ENCODE measurements at regions not wholly inside any gene's neighbourhood (a gene's known extent, or its start where the extent isn't known, plus 50 kb on each side); places are given as distances from the start of the nearest gene placed in this dataset.

DNA sequence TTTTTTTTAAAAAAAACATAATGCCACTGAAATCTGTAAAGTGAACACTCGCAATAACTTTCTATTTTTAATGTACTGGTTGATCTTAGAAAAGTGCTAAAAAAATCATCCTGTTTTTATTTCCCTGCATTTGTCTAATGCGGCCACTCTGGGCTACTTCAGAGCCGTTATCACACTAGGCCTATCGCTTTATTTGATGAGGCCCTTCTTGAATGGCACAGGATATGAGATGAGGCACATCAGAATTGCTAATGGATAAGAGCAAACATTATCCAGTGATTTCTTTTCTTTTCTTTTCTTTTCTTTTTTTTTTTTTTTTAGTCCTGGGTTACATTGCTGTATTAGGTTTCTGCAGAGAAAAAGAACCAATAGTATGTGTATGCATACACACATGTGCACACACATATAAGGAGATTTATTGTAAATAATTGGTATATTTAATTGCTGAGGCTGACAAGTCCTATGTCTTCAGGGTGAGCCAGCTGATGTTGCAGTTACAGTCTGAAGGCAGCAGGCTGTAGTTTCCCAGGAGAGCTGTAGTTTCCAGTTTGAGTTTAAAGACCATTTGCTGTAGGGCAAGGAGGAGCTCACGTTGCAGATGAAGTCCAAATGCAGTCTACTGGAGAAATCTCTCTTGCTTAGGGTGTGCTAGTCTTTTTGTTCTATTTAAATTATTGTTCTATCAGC is 391.7 kb downstream of the MED10 start:
- TF ChIP-seq, protein P1, sequence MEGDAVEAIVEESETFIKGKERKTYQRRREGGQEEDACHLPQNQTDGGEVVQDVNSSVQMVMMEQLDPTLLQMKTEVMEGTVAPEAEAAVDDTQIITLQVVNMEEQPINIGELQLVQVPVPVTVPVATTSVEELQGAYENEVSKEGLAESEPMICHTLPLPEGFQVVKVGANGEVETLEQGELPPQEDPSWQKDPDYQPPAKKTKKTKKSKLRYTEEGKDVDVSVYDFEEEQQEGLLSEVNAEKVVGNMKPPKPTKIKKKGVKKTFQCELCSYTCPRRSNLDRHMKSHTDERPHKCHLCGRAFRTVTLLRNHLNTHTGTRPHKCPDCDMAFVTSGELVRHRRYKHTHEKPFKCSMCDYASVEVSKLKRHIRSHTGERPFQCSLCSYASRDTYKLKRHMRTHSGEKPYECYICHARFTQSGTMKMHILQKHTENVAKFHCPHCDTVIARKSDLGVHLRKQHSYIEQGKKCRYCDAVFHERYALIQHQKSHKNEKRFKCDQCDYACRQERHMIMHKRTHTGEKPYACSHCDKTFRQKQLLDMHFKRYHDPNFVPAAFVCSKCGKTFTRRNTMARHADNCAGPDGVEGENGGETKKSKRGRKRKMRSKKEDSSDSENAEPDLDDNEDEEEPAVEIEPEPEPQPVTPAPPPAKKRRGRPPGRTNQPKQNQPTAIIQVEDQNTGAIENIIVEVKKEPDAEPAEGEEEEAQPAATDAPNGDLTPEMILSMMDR (IDR thresholded peaks at IDR 0.05), result no peak
- no peaks in the 10 kb centered on the region for H3K27me3 ChIP-seq
- H3K4me3 ChIP-seq, result no peak overlapping the region
- no peaks in the 10 kb centered on the region for H3K36me3 ChIP-seq
- H3K27ac ChIP-seq, result no peak overlapping the region
- H3K4me1 ChIP-seq, result no peaks in the 10 kb centered on the region
- intact Hi-C loops (cut with DNase I; ENCODE audit: low total_unique reads), result no loop called here
- H3K9me3 ChIP-seq, result no peaks in the 10 kb centered on the region
- no peak for DNase-seq

DNA sequence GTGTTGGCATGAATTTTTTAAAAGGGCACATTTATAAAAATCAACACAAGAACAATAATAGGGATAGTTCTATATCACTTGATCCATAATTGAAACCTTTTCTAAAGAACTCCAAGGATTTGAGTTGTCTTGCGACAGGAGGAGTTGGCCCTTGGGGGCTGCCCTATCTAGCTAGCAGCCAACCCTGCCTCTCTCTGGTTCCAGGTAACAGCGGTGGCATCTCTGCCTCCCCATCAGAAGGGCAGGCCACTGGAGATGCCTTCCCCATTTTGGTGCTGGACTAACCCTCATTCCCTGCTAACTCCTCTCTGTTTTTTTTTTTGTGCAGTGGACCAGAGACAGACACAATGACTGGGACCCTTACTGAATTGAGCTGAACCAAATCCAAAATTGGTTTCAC is 393.0 kb downstream of the MED10 start:
- no peak for DNase-seq
- Histone ChIP-seq H3K4me1 (peaks cover 0 to 1% (median under 1%) of the 10 kb centered on the region in 4 donors), H3K4me3 (no peak overlapping the region), H3K27ac (no peak overlapping the region), H3K9me3 (no peaks in the 10 kb centered on the region), H3K27me3 (no peaks in the 10 kb centered on the region), H3K36me3 (no peaks in the 10 kb centered on the region)
- TF ChIP-seq, protein P1 (IDR thresholded peaks at IDR 0.05), result no peak
- intact Hi-C loops (cut with DNase I; ENCODE audit: low total_unique reads), result no loop called here

DNA sequence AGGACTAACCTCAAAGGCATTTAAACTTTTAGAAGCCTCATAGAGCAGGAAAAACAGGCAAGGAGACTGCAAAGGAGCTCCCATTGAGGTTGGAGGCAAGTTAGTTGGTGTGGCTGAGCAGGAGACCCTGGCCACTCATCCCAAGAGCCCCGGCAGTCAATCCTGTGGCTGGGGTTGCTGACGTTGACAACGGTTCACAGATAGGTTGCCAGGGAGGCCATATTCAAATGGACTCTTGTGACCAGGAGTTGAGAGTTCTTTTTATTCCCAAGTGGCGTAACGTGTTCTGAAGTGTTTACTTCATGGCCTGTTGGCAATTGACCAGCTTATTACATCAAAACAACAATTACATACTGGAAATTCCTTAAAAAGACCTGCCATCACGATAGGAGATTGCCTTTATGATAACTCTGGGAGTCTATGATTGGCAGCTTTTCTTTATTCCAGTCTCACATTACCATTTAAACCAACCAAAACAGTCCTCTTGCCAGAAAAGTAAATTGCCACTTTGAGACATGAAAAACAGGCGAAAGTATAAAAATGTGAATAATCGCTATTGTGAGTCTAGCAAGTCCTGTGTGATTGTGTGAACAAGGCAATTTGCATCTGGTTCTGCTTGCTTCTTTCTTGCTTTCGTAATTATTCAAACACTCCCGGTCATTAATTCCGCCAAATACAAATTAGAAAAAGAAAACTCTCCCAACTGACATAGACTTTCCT is 394.9 kb downstream of the MED10 start:
- intact Hi-C loops (cut with DNase I; ENCODE audit: low total_unique reads), result no loop called here
- DNase-seq, result no peak

DNA sequence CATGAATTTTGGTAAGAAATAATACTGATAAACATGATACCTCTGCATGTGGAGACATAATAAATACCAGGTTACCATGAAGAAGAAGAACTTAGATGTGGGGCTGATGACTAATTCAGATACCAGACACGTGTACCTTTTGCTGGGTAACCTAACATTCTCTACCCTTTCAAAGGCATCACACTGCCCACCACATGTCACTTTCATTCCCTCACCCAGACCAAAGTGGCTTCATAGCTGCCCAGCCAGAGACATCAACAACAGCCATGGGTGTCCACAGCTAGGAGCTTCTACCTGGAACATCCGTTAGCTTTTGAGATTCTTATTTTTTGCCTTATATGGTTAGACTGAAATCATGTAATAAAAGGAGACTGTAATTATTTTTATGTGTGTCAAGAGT is 396.8 kb downstream of the MED10 start:
- no peak overlapping the region for H3K4me3 ChIP-seq
- no peaks in the 10 kb centered on the region for H3K36me3 ChIP-seq
- DNase-seq, result no peak

More for the DNA sequence above, 394.9 kb downstream of the MED10 start:
- Histone ChIP-seq H3K27me3 (no peaks in the 10 kb centered on the region), H3K9me3 (no peaks in the 10 kb centered on the region), H3K36me3 (no peaks in the 10 kb centered on the region), H3K4me1 (peaks cover 0 to 16% (median 12%) of the 10 kb centered on the region in 4 donors), H3K4me3 (no peak overlapping the region), H3K27ac (no peak overlapping the region)
- TF ChIP-seq, protein P1 (IDR thresholded peaks at IDR 0.05), result no peak

DNA sequence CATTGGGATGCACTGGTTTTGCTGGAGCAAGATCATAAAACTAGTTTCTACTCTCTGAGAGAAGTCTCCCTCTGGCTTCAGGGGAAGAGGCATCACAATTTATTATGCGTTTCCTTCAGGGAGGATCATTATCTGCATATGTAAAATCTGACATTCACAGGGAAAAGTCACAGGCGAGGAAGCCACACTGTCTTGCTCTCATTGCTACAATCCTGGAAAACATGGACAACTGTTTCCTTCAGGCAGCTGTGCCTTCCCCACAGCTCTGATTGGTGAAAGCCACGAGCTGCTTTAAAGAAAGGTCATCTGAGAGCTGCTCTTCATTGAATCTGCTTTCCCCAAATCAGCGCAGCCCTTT is 397.8 kb downstream of the MED10 start:
- intact Hi-C loops (cut with DNase I; ENCODE audit: low total_unique reads), result no loop called here
- Histone ChIP-seq H3K4me3 (no peak overlapping the region), H3K27ac (no peak overlapping the region), H3K36me3 (no peaks in the 10 kb centered on the region), H3K27me3 (no peaks in the 10 kb centered on the region), H3K4me1 (peaks cover 0 to 16% (median 12%) of the 10 kb centered on the region in 4 donors), H3K9me3 (no peaks in the 10 kb centered on the region)
- no peak for DNase-seq
- TF ChIP-seq, protein P1 (IDR thresholded peaks at IDR 0.05), result no peak

More for the DNA sequence above, 396.8 kb downstream of the MED10 start:
- H3K4me1 ChIP-seq, result peaks cover 0 to 16% (median 12%) of the 10 kb centered on the region in 4 donors
- no peak overlapping the region for H3K27ac ChIP-seq
- TF ChIP-seq, protein P1 (IDR thresholded peaks at IDR 0.05), result no peak
- no peaks in the 10 kb centered on the region for H3K27me3 ChIP-seq
- intact Hi-C loops (cut with DNase I; ENCODE audit: low total_unique reads), result no loop called here
- H3K9me3 ChIP-seq, result no peaks in the 10 kb centered on the region

Data from tibial artery (tissue), 4 donors.